Duodenal mucosa (tissue), 2 donors: ENCODE measurements at regions not wholly inside any gene's neighbourhood (a gene's known extent, or its start where the extent isn't known, plus 50 kb on each side); places are given as distances from the start of the nearest gene placed in this dataset.

ENCODE experiments used
- H3K27ac ChIP-seq: one replicate; pipeline ENCODE4 v1.7.0; 2013; ENCODE audit warnings: low read depth, low read length
- H3K27me3 ChIP-seq, 2 donors: one replicate each; pipeline ENCODE4 v1.7.0; 2013; ENCODE audit warnings: low read length in 2 of 2, control low read depth in 1 of 2; ENCODE audit not compliant: insufficient read depth in 2 of 2, control insufficient read depth in 1 of 2
- H3K36me3 ChIP-seq, 2 donors: one replicate each; pipeline ENCODE4 v1.7.0; 2013; ENCODE audit warnings: low read length in 2 of 2, control low read depth in 1 of 2; ENCODE audit not compliant: insufficient read depth in 2 of 2, control insufficient read depth in 1 of 2
- H3K4me1 ChIP-seq, 2 donors: one replicate each; pipeline ENCODE4 v1.7.0; 2013; ENCODE audit warnings: low read length in 2 of 2, control low read depth in 1 of 2; ENCODE audit not compliant: insufficient read depth in 2 of 2, control insufficient read depth in 1 of 2
- H3K4me3 ChIP-seq, 2 donors: one replicate each; pipeline ENCODE4 v1.7.0; 2013; ENCODE audit warnings: low read length in 2 of 2, low read depth in 1 of 2
- H3K9ac ChIP-seq, 2 donors: one replicate each; pipeline ENCODE4 v1.7.0; 2013; ENCODE audit warnings: low read length in 2 of 2, low read depth in 1 of 2
- H3K9me3 ChIP-seq, 2 donors: one replicate each; pipeline ENCODE4 v1.7.0; 2013; ENCODE audit warnings: low read length in 2 of 2, control low read depth in 1 of 2; ENCODE audit not compliant: control insufficient read depth in 1 of 2

DNA sequence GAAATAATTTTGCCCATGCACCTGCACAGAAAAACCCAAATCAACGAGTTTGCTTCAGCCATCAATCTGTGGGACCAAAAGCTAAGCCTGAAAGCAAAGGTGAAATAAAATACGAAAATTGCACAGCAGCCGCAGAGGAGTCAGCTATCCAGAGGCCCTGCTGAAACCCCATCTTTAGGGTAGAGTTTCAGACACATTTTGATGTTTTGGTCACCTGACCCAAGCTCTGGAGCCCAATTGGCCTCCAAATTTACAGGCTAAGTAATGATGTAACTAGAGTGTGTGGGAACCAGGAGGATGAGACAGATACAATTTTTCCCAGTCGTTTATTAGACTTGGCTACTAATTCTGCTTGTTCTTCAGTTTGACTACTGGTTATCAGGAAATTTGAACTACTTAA, 308.6 kb upstream of the ATP11B start:
- Histone ChIP-seq H3K4me1 (no peaks in the 10 kb centered on the region), H3K27me3 (no peaks in the 10 kb centered on the region), H3K9ac (no peak overlapping the region), H3K9me3 (no peaks in the 10 kb centered on the region), H3K36me3 (no peaks in the 10 kb centered on the region), H3K27ac (no peak overlapping the region), H3K4me3 (no peak overlapping the region)

DNA sequence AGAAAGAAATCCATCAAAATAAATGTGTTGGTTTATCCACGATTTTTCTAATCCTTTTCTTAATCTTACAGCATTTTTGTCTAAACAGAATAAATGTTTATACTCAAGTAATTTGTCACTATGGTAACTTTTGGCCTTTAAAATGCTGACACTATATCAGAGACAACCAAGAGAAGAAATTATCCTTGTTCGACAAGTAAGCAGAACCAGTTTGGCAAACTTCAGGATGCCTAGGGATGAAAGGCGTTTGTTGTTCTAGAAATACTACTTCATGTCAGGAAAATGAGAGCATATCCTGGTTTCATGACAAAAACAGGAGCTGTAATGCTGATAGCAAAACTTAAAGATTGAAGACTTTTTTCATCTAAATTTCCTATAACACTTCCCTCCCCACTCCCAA, 308.0 kb upstream of the ATP11B start:
- no peaks in the 10 kb centered on the region for H3K27me3 ChIP-seq
- no peaks in the 10 kb centered on the region for H3K4me1 ChIP-seq
- H3K27ac ChIP-seq: no peak overlapping the region
- no peaks in the 10 kb centered on the region for H3K9me3 ChIP-seq
- H3K9ac ChIP-seq: no peak overlapping the region
- no peaks in the 10 kb centered on the region for H3K36me3 ChIP-seq
- no peak overlapping the region for H3K4me3 ChIP-seq

DNA sequence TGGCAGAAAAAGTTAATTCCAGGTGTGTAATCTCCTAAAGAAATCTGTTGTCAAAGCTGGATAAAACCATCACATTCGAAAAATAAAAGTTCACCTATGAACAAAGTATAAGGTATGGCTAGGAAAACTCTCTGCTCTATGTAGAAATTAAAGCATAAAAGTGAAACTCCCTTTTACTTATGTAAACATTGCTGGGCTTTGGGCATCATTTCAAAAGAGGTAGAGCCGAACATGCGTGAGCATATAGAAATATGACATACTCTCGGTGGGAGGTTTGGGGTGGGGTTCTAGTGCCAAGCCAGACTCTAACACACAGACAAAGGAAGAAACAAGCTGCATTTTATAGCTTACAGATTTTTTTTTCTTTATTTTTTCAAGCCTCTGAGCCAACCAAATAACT, 306.8 kb upstream of the ATP11B start:
- no peaks in the 10 kb centered on the region for H3K4me1 ChIP-seq
- H3K27me3 ChIP-seq: no peaks in the 10 kb centered on the region
- H3K9ac ChIP-seq: no peak overlapping the region
- H3K27ac ChIP-seq: no peak overlapping the region
- H3K9me3 ChIP-seq: no peaks in the 10 kb centered on the region
- H3K4me3 ChIP-seq: no peak overlapping the region
- no peaks in the 10 kb centered on the region for H3K36me3 ChIP-seq

DNA sequence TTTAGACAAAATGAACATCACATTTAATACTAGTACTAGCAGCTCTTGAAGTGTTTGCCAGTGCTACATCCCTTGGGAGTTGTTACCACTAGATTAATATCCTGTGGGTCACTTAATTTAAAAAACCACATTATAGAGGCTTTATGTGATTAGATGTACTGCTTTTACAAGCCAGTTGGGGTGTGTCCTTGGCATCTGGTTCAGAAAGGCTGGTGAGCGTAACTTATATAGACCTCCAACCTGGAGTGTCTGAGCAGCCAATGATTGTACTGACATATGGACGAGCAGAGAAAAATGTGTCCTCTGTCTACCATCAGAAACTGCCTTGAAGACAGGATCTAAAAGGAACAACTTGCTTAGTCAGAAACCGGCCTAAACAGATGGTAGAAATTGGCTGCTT, 306.2 kb upstream of the ATP11B start:
- Histone ChIP-seq H3K4me1 (no peaks in the 10 kb centered on the region), H3K36me3 (no peaks in the 10 kb centered on the region), H3K27ac (no peak overlapping the region), H3K9ac (no peak overlapping the region), H3K4me3 (no peak overlapping the region), H3K27me3 (no peaks in the 10 kb centered on the region), H3K9me3 (no peaks in the 10 kb centered on the region)

DNA sequence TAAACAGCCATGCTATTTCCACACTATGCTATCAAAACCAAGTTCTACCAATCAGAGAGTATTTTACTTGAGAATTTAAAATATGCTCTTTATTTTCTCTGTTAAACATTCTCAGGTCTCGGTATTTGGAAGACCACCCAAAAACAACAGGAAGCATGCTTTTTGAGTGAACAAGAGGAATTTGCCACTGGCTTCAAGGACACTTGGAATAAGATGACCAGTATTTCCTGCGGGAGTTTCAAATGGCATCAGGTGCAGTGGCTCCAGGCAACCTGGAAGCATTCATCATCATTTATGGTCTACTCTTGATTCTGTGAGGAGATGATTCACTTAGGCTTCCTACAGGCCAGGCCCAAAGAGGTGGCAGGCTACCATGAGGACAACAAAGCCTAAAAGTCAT, 305.7 kb upstream of the ATP11B start:
- H3K36me3 ChIP-seq: no peaks in the 10 kb centered on the region
- no peaks in the 10 kb centered on the region for H3K27me3 ChIP-seq
- H3K9me3 ChIP-seq: no peaks in the 10 kb centered on the region
- no peak overlapping the region for H3K4me3 ChIP-seq
- H3K27ac ChIP-seq: no peak overlapping the region
- H3K4me1 ChIP-seq: no peaks in the 10 kb centered on the region
- H3K9ac ChIP-seq: no peak overlapping the region

DNA sequence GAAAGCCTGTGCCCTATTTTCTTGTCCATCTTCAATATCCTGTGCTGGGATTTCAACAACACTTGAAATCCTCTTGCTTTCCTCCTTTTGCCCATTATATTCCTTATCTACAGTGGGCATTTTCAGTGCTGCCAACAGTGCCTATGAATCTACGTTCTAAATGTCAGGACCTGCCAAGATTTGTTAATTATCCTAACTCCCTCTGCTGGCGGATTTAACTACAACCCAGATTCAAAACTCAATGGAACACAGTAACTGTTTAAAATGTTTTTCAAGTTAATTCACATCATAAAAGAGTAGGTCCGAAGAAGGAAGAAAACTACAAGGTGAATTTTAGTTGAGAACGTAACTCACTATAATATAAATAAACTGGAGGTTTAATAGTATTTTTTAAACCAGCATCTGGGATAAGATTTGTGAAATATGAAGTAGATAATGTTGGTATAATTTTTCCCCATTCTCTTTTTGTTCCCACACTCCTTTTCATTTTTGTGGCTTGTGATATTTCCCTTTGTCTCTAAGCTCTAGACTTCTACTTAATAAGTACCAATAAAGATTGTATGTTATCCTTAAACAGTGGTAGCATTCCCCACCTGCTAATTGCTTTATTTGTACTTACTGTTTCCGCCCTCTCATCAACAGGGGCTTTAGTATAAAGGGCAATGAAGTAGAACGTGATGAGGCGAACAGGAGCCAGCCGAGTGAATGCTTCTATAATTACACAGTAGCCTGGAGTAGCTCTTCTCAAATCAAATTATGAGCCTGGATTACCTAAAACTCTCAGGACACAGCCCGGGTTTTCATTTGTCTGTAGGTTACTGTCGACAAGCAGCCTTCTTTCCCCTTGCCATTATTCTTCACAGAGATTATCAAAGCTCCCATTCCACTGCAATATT, 302.5 kb upstream of the ATP11B start:
- Histone ChIP-seq H3K9ac (no peak overlapping the region), H3K9me3 (no peaks in the 10 kb centered on the region), H3K27ac (no peak overlapping the region), H3K4me3 (no peak overlapping the region), H3K27me3 (no peaks in the 10 kb centered on the region), H3K36me3 (no peaks in the 10 kb centered on the region), H3K4me1 (no peaks in the 10 kb centered on the region)

DNA sequence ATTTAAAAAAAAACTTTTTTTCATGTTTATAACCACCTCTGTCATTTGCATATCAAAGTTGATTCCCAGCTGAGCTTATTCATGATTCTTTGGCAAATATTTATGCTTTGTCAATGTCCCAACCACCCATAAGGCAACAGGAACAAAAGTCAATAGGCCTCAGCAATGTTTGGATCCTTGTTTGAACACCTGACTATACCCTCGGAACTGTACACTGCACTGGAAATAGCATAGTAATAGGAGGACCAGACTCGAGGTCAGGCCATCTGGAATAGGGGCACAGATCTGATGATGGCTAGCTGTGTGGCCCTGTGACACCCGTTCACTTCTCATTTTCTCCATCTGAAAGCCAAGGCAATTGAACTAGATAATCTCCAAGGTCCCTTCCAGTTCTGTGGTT, 301.7 kb upstream of the ATP11B start:
- Histone ChIP-seq H3K9ac (no peak overlapping the region), H3K27ac (no peak overlapping the region), H3K27me3 (no peaks in the 10 kb centered on the region), H3K9me3 (no peaks in the 10 kb centered on the region), H3K4me1 (no peaks in the 10 kb centered on the region), H3K4me3 (no peak overlapping the region), H3K36me3 (no peaks in the 10 kb centered on the region)

DNA sequence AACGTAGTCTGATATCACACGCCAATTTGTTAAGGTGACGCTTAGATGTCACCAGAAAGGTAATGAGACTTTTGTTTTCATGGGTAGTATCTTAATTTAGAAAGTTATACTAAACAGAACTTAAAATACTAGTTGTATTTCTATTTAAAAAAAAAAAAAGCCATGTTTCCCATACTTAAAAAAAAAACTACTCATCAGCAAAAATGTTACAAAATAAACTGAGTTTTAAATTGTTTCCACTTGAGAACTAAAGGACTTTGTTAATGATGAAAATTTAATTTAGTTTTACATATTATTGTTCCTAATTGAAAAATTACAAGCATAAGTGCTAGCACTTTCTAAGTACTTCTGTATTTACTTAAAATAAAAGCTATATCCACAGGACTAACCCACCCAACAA, 300.8 kb upstream of the ATP11B start:
- Histone ChIP-seq H3K9ac (no peak overlapping the region), H3K4me1 (no peaks in the 10 kb centered on the region), H3K27ac (no peak overlapping the region), H3K4me3 (no peak overlapping the region), H3K9me3 (no peaks in the 10 kb centered on the region), H3K36me3 (no peaks in the 10 kb centered on the region), H3K27me3 (no peaks in the 10 kb centered on the region)

DNA sequence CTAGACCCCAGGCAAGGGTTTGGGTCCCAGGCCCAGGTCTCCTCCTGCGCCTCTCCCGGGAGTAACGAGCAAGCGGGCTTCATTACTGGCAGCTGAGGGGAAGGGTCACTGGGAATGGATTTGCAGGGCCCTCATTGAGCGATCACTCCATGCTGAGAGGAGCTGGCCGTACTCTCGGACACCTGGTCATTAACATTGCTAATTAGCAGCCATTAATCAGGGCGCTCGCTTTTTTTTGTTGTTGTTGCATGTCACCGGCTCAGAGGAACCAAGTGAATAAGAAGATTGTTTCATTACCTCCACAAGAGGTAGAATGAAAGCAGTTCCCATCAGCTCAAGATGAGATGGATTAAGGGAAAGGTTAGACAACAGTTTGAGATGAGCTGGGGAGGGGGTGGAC, 293.0 kb upstream of the ATP11B start:
- Histone ChIP-seq H3K27me3 (no peaks in the 10 kb centered on the region), H3K36me3 (no peaks in the 10 kb centered on the region), H3K27ac (no peak overlapping the region), H3K9me3 (no peaks in the 10 kb centered on the region), H3K4me1 (no peaks in the 10 kb centered on the region), H3K4me3 (no peak overlapping the region), H3K9ac (no peak overlapping the region)

DNA sequence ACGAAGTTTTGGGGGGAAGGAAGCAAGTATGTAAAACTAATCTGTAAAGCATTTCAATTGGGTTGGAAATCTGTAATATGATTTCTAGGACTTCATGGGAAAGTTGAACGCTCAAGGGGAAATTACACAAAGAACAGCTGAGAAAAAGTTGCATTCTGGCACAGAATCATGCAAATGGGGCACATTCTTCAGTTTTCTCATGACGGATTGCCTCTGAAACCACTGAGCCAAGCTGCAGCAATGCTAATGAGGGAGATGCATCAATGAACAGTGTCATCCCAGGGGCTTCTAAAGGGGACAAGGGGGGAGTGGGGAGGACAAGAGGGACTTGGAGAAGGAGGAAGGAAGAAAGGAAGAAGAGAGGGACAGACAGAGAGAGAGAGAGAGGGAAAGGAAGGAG, 291.4 kb upstream of the ATP11B start:
- H3K4me1 ChIP-seq: no peaks in the 10 kb centered on the region
- H3K27me3 ChIP-seq: no peaks in the 10 kb centered on the region
- H3K27ac ChIP-seq: no peak overlapping the region
- no peak overlapping the region for H3K9ac ChIP-seq
- H3K9me3 ChIP-seq: no peaks in the 10 kb centered on the region
- no peaks in the 10 kb centered on the region for H3K36me3 ChIP-seq
- H3K4me3 ChIP-seq: no peak overlapping the region
